Heart left ventricle (tissue), 13 donors: ENCODE measurements at regions not wholly inside any gene's neighbourhood (a gene's known extent, or its start where the extent isn't known, plus 50 kb on each side); places are given as distances from the start of the nearest gene placed in this dataset.

Experiments
- CTCF ChIP-seq, 12 donors: fragments of 200-600 bp; sonication (generic) in 4 of 12; IDR thresholded peaks; one replicate each; pipeline versions ENCODE4 v1.5.0 to v1.8.0; 2018 to 2022; ENCODE audit warnings: antibody characterized with exemption in 12 of 12, mild to moderate bottlenecking in 5 of 12
- POLR2A ChIP-seq, 2 donors: fragments of 450-650 bp; IDR thresholded peaks; one replicate each; pipeline ENCODE4 v1.6.1; 2017; ENCODE audit warnings: antibody characterized with exemption in 2 of 2, mild to moderate bottlenecking in 2 of 2, moderate library complexity in 2 of 2
- donor health status: ischemic (EF 13 %, LVEDD 7.1; RV severe dilation, severe dysfunction).
- donor health status: DM: no; HTN: yes; CAD: no.
- donor health status: DM: no; HTN: no; CAD: no.
- donor health status: ischemic (EF 25% LVEDD 6.9; RV normal size, moderate dysfunction).
- donor health status: ischemic (EF 25% LVEDD 5.7; RV mildly dilated, moderate dysfunction).
- donor health status: ischemic (EF 35%, LVEDD 5.7; RV mildly dilated, moderate dysfunction).
- donor health status: nonischemic (EF 11% LVEDD 7.7; RV severe dilation, severe dysfunction).
- donor health status: DM: yes; HTN: yes; CAD: no.
- donor health status: PGD.
- donor health status: ischemic (EF 29% LVEDD 5.4; RV normal size, mild dysfunction).
- donor health status: nonischemic (EF 23%, LVEDD 6.1; RV moderate dilation, normal function).

DNA sequence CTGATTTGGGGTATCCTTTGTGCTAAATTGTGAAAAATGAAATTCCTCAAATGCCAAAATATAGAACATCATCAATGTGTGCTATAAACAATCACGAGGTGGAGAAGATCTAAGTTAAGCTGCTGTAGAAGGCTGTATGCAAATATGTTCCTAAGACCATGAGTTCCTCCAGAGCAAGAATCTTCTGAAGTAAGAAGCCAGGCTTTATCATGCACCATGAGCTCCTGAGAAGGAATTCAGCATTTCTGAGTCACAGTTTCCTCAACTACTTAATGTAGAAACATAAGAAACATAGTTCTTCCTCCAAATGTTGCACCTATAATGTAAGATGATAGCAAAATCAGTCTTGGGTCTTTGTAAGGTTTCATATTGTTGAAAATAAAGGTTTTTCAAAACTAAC, 241.7 kb upstream of the MDFIC2 start:
- TF ChIP-seq CTCF (IDR thresholded peaks at IDR 0.05) (no peak), POLR2A (IDR thresholded peaks at IDR 0.05) (no peak)
